GOT3 (cell line): ENCODE measurements at regions not wholly inside any gene's neighbourhood (a gene's known extent, or its start where the extent isn't known, plus 50 kb on each side); places are given as distances from the start of the nearest gene placed in this dataset.

Experiments used
- DNase-seq: peaks from one replicate; lab custom pipeline; 2025; ENCODE audit warnings: mixed read lengths; lab: John Stamatoyannopoulos, UW

- no peak for DNase-seq
These were observed 397.7 kb upstream of the RIOK2 start for GRCh38 chr5:97580746-97581145.

GRCh38 chr5:97591781-97592180 lies 408.7 kb upstream of the RIOK2 start:
- DNase-seq, result no peak

GRCh38 chr5:97600486-97600885 lies 417.4 kb upstream of the RIOK2 start:
- no peak for DNase-seq

- no peak for DNase-seq
These were observed 418.6 kb upstream of the RIOK2 start for GRCh38 chr5:97601651-97602050.

GRCh38 chr5:97606531-97606930 lies 423.5 kb upstream of the RIOK2 start:
- no peak for DNase-seq

GRCh38 chr5:97608501-97608900 lies 425.5 kb upstream of the RIOK2 start:
- no peak for DNase-seq

GRCh38 chr5:97618721-97619120 lies 435.7 kb upstream of the RIOK2 start:
- DNase-seq, result no peak

- DNase-seq, result no peak
These were observed 440.4 kb upstream of the RIOK2 start for GRCh38 chr5:97623441-97623840.

GRCh38 chr5:97624886-97625285 lies 441.8 kb upstream of the RIOK2 start:
- no peak for DNase-seq

- no peak for DNase-seq
These were observed 444.2 kb upstream of the RIOK2 start for GRCh38 chr5:97627272-97627671.

- no peak for DNase-seq
These were observed 445.0 kb upstream of the RIOK2 start for GRCh38 chr5:97628031-97628430.

- DNase-seq, result no peak
These were observed 445.8 kb upstream of the RIOK2 start for GRCh38 chr5:97628807-97629206.

- no peak for DNase-seq
These were observed 446.2 kb upstream of the RIOK2 start for GRCh38 chr5:97629276-97629675.

GRCh38 chr5:97635553-97635952 lies 452.5 kb upstream of the RIOK2 start:
- DNase-seq, result no peak

GRCh38 chr5:97636766-97637165 lies 453.7 kb upstream of the RIOK2 start:
- DNase-seq, result no peak

GRCh38 chr5:97641081-97641480 lies 458.0 kb upstream of the RIOK2 start:
- no peak for DNase-seq

GRCh38 chr5:97644206-97644605 lies 461.2 kb upstream of the RIOK2 start:
- DNase-seq, result no peak

- no peak for DNase-seq
These were observed 461.8 kb upstream of the RIOK2 start for GRCh38 chr5:97644896-97645295.

GRCh38 chr5:97657239-97657638 lies 474.2 kb upstream of the RIOK2 start:
- DNase-seq, result no peak

- DNase-seq, result no peak
These were observed 475.3 kb upstream of the RIOK2 start for GRCh38 chr5:97658116-97658900.

GRCh38 chr5:97666783-97667182 lies 483.7 kb upstream of the RIOK2 start:
- no peak for DNase-seq

- no peak for DNase-seq
These were observed 487.4 kb upstream of the RIOK2 start for GRCh38 chr5:97670447-97670846.

- DNase-seq, result no peak
These were observed 493.6 kb upstream of the RIOK2 start for GRCh38 chr5:97676608-97677007.

- no peak for DNase-seq
These were observed 511.0 kb upstream of the RIOK2 start for GRCh38 chr5:97694091-97694490.
